Fibroblast of skin of left biceps (primary cell): ENCODE measurements at regions not wholly inside any gene's neighbourhood (a gene's known extent, or its start where the extent isn't known, plus 50 kb on each side); places are given as distances from the start of the nearest gene placed in this dataset.
"Not testable (repeated sequence)": the region's sequence is repeated elsewhere in the genome, so short reads cannot be mapped to it uniquely, and the experiment has no call there.

ENCODE experiments used
- DNase-seq, 2 experiments: peaks; one replicate each; pipeline ENCODE4 v3.0.0-alpha.2; 2013; ENCODE audit warnings: low read depth in 2 of 2

GRCh38 chr1:187516874-187517273 is 688.1 kb downstream of the PLA2G4A start:
- DNase-seq, result no peak

GRCh38 chr1:187517546-187517945 is 688.8 kb downstream of the PLA2G4A start:
- DNase-seq, result no peak

- no peak for DNase-seq
Measured at GRCh38 chr1:187527346-187527745, 698.6 kb downstream of the PLA2G4A start.

- DNase-seq, result no peak
Measured at GRCh38 chr1:187537936-187538335, 709.2 kb downstream of the PLA2G4A start.

GRCh38 chr1:187549540-187549939 is 720.8 kb downstream of the PLA2G4A start:
- DNase-seq, result no peak

GRCh38 chr1:187551061-187551460 is 722.3 kb downstream of the PLA2G4A start:
- no peak for DNase-seq

- no peak for DNase-seq
Measured at GRCh38 chr1:187563191-187563590, 734.4 kb downstream of the PLA2G4A start.

GRCh38 chr1:187566354-187566753 is 737.6 kb downstream of the PLA2G4A start:
- DNase-seq, result peak; percentile 12 to 26

GRCh38 chr1:187568067-187568466 is 739.3 kb downstream of the PLA2G4A start:
- DNase-seq, result no peak

GRCh38 chr1:187570166-187570565 is 741.4 kb downstream of the PLA2G4A start:
- no peak for DNase-seq

GRCh38 chr1:187577610-187578009 is 748.9 kb downstream of the PLA2G4A start:
- DNase-seq, result no peak

- no peak for DNase-seq
Measured at GRCh38 chr1:187588917-187589316, 760.2 kb downstream of the PLA2G4A start.

GRCh38 chr1:187605736-187606135 is 777.0 kb downstream of the PLA2G4A start:
- DNase-seq, result no peak

- DNase-seq, result not testable (repeated sequence)
Measured at GRCh38 chr1:187615853-187616735, 787.3 kb downstream of the PLA2G4A start.

GRCh38 chr1:187616830-187617229 is 788.1 kb downstream of the PLA2G4A start:
- not testable (repeated sequence) for DNase-seq

- no peak for DNase-seq
Measured at GRCh38 chr1:187617776-187618175, 789.0 kb downstream of the PLA2G4A start.

GRCh38 chr1:187619175-187619574 is 790.4 kb downstream of the PLA2G4A start:
- no peak for DNase-seq

GRCh38 chr1:187621951-187622350 is 793.2 kb downstream of the PLA2G4A start:
- DNase-seq, result no peak

- DNase-seq, result no peak
Measured at GRCh38 chr1:187622545-187622944, 793.8 kb downstream of the PLA2G4A start.

- DNase-seq, result no peak
Measured at GRCh38 chr1:187624812-187625545, 796.2 kb downstream of the PLA2G4A start.

GRCh38 chr1:187626056-187626455 is 797.3 kb downstream of the PLA2G4A start:
- no peak for DNase-seq

- no peak for DNase-seq
Measured at GRCh38 chr1:187627516-187627915, 798.8 kb downstream of the PLA2G4A start.

GRCh38 chr1:187629075-187629474 is 800.3 kb downstream of the PLA2G4A start:
- no peak for DNase-seq
